Loucy (cell line): ENCODE measurements at regions not wholly inside any gene's neighbourhood (a gene's known extent, or its start where the extent isn't known, plus 50 kb on each side); places are given as distances from the start of the nearest gene placed in this dataset.
"Not testable (repeated sequence)": the region's sequence is repeated elsewhere in the genome, so short reads cannot be mapped to it uniquely, and the experiment has no call there.

Experiments
- CTCF ChIP-seq: fragments of 200-600 bp; sonication (generic); conservative IDR thresholded peaks from 2 replicates; pipeline ENCODE4 v1.5.1; 2014; ENCODE audit warnings: mild to moderate bottlenecking, antibody characterized with exemption, low read length
- EZH2phosphoT487 ChIP-seq: fragments of 200-600 bp; IDR thresholded peaks from 2 replicates; pipeline ENCODE4 v1.6.1; 2018; ENCODE audit warnings: antibody characterized with exemption, mild to moderate bottlenecking, moderate library complexity, borderline replicate concordance

- not testable (repeated sequence) for TF ChIP-seq CTCF, EZH2phosphoT487
Observed at GRCh38 chr1:83423382-83423781, 575.5 kb downstream of the TTLL7 start.
